Large intestine (tissue), 3 donors: ENCODE measurements at regions not wholly inside any gene's neighbourhood (a gene's known extent, or its start where the extent isn't known, plus 50 kb on each side); places are given as distances from the start of the nearest gene placed in this dataset.
A peak's percentile ranks its signal among the peaks of the same experiment; 100 is the strongest.
"Not testable (repeated sequence)": the region's sequence is repeated elsewhere in the genome, so short reads cannot be mapped to it uniquely, and the experiment has no call there.

Experiments used
- DNase-seq, 2 donors: peaks; one replicate each; pipeline versions ENCODE4 v3.0.0 to v3.0.0-alpha.2; 2013
- H3K27ac ChIP-seq: one replicate; pipeline ENCODE4 v1.5.1; 2013; ENCODE audit warnings: low read length
- H3K27me3 ChIP-seq: 2 replicates; pipeline ENCODE4 v1.6.1; 2013; ENCODE audit warnings: low read length; ENCODE audit not compliant: control insufficient read depth, insufficient read depth
- H3K36me3 ChIP-seq: 2 replicates; pipeline ENCODE4 v1.6.1; 2013; ENCODE audit warnings: low read length; ENCODE audit not compliant: control insufficient read depth, insufficient read depth
- H3K4me1 ChIP-seq: one replicate; pipeline ENCODE4 v1.6.1; 2013; ENCODE audit warnings: low read length; ENCODE audit not compliant: control insufficient read depth, insufficient read depth
- H3K4me3 ChIP-seq: one replicate; pipeline ENCODE4 v1.5.1; 2013; ENCODE audit warnings: low read length
- H3K9me3 ChIP-seq: one replicate; pipeline ENCODE4 v1.6.1; 2013; ENCODE audit warnings: mild to moderate bottlenecking, low read depth, low read length, moderate library complexity; ENCODE audit not compliant: control insufficient read depth
- WGBS: methylation state at CpG from one replicate; pipeline ENCODE4 v1.1.5; 2013; ENCODE audit warnings: low lambda C conversion rate; ENCODE audit not compliant: insufficient coverage; 5-methylcytosine and 5-hydroxymethylcytosine counted together

- no CpG with 5 or more reads among the region's 1 CpG for WGBS
- Histone ChIP-seq H3K4me1 (no peaks in the 10 kb centered on the region), H3K9me3 (no peaks in the 10 kb centered on the region), H3K27ac (no peak overlapping the region), H3K36me3 (no peaks in the 10 kb centered on the region), H3K4me3 (no peak overlapping the region), H3K27me3 (no peaks in the 10 kb centered on the region)
- no peak for DNase-seq
Observed at GRCh38 chr1:101546885-101547284, 310.1 kb downstream of the S1PR1 start.

GRCh38 chr1:101547357-101547756, 310.5 kb downstream of the S1PR1 start:
- Histone ChIP-seq H3K36me3 (no peaks in the 10 kb centered on the region), H3K4me3 (no peak overlapping the region), H3K4me1 (no peaks in the 10 kb centered on the region), H3K27ac (no peak overlapping the region), H3K9me3 (no peaks in the 10 kb centered on the region), H3K27me3 (no peaks in the 10 kb centered on the region)
- WGBS, result 71% methylated on average over 2 of the region's 3 CpGs
- DNase-seq, result no peak

DNA sequence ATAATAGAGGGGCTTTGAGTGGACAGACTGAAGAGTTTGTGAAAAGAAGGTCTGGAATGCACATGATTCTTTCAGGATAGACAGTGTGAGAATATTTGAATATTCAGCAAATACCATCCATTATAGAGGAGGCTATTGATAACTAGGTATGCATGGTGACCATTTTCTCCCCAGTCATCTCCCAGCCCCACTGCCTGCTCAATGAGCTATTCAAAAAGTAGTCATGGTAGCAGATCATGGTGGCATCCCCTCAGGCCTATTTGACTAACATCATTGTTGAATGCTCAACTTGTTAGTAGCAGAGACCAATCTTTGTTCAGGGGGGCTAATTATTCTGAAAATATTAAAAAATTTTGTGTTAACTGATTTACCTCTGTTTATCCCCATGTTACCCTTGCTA, 311.6 kb downstream of the S1PR1 start:
- Histone ChIP-seq H3K27ac (no peak overlapping the region), H3K27me3 (no peaks in the 10 kb centered on the region), H3K4me3 (no peak overlapping the region), H3K9me3 (no peaks in the 10 kb centered on the region), H3K36me3 (no peaks in the 10 kb centered on the region), H3K4me1 (no peaks in the 10 kb centered on the region)
- no peak for DNase-seq

DNA sequence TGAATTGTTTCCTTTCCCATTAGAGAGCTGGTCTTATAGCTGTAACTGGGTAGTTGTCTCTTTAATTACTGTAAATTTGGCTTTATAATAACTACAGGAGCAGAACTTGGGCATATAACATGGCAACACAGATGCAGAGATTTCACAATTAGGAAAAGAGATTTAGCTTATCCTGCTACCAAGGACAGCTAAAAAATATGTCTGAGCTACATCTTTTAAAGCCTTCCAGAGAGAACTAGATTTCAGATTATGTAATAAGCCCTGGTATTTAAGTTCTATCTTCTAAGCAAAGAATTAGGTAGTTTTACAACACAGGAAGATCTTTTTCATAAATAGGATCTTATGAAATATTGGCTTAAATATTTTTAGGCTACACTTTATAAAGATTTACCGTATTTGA, 313.8 kb downstream of the S1PR1 start:
- DNase-seq, result no peak
- no peaks in the 10 kb centered on the region for H3K36me3 ChIP-seq
- no peaks in the 10 kb centered on the region for H3K27me3 ChIP-seq
- H3K4me1 ChIP-seq, result no peaks in the 10 kb centered on the region
- WGBS, result 100% methylated on average over 1 of the region's 1 CpG
- no peak overlapping the region for H3K27ac ChIP-seq
- H3K4me3 ChIP-seq, result no peak overlapping the region
- H3K9me3 ChIP-seq, result no peaks in the 10 kb centered on the region

GRCh38 chr1:101566883-101567538, 330.2 kb downstream of the S1PR1 start:
- WGBS, result no CpG with 5 or more reads among the region's 1 CpG
- peak in 1 of 2 donors; percentile 36 for DNase-seq
- no peak overlapping the region for H3K27ac ChIP-seq

DNA sequence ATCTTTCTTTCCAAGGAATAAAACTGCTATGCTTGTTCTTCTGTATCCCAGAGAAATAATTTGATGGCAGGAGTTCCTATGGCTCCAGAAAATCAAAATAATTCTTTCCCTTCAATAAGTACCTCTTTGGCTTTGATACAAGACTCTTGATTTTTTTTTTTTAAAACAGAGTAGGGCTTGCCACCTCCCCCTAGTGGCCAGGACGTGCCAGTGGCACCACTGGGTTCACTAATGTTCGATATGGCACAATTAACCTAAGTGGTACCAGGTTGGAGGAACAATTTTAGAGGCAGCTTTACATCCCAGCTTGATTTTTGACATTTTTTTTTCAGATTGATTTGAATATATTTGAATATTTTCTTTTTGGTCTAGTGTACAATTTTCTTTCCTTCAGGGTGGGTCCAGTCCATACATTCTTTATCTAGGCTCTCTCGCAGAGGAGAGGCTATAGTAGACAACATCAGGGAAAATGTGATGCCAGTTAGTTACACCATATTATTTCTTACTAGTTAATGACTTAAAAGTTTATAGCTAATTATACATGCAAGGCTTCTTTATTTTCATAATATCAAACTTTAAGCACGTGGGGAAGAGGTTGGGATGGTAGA, 330.9 kb downstream of the S1PR1 start:
- 100% methylated on average over 1 of the region's 4 CpGs for WGBS
- peaks cover 2% of the 10 kb centered on the region for H3K27me3 ChIP-seq
- H3K9me3 ChIP-seq, result no peaks in the 10 kb centered on the region
- no peak overlapping the region for H3K27ac ChIP-seq
- no peak overlapping the region for H3K4me3 ChIP-seq
- H3K4me1 ChIP-seq, result peaks cover 5% of the 10 kb centered on the region
- no peaks in the 10 kb centered on the region for H3K36me3 ChIP-seq
- peak in 1 of 2 donors; percentile 17 for DNase-seq

More at GRCh38 chr1:101566883-101567538, 330.2 kb downstream of the S1PR1 start:
- Histone ChIP-seq H3K9me3 (no peaks in the 10 kb centered on the region), H3K36me3 (no peaks in the 10 kb centered on the region), H3K4me3 (no peak overlapping the region), H3K27me3 (peaks cover 2% of the 10 kb centered on the region), H3K4me1 (peaks cover 5% of the 10 kb centered on the region)

GRCh38 chr1:101587741-101588140, 350.9 kb downstream of the S1PR1 start:
- WGBS, result no CpG with 5 or more reads among the region's 5 CpGs
- Histone ChIP-seq H3K4me3 (no peak overlapping the region), H3K9me3 (no peaks in the 10 kb centered on the region), H3K4me1 (no peaks in the 10 kb centered on the region), H3K36me3 (no peaks in the 10 kb centered on the region), H3K27me3 (no peaks in the 10 kb centered on the region), H3K27ac (no peak overlapping the region)
- peak; percentile 23 to 39 for DNase-seq

DNA sequence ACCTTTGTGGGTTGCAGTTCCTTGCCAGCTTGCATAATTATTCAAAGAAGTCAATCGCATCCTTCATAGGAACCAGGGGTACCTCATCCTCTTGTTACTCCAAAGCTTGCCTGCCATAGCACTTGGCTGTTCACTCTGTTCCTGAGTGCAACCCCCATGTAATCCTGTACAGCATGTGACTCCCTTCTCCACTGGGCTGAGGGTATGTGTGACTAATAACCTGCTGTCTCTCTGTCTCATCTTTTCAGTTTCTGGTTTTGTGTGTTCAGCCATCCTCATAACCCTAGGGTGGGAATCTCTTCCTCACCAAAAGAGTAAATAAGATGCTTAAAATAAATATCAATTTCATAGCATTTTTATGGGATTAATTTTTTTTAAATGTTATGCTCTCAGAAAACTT, 351.9 kb downstream of the S1PR1 start:
- H3K36me3 ChIP-seq, result no peaks in the 10 kb centered on the region
- no peak overlapping the region for H3K4me3 ChIP-seq
- H3K9me3 ChIP-seq, result no peaks in the 10 kb centered on the region
- H3K27ac ChIP-seq, result no peak overlapping the region
- no peak for DNase-seq
- no CpG with 5 or more reads among the region's 1 CpG for whole genome bisulfite sequencing
- H3K27me3 ChIP-seq, result no peaks in the 10 kb centered on the region
- no peaks in the 10 kb centered on the region for H3K4me1 ChIP-seq

DNA sequence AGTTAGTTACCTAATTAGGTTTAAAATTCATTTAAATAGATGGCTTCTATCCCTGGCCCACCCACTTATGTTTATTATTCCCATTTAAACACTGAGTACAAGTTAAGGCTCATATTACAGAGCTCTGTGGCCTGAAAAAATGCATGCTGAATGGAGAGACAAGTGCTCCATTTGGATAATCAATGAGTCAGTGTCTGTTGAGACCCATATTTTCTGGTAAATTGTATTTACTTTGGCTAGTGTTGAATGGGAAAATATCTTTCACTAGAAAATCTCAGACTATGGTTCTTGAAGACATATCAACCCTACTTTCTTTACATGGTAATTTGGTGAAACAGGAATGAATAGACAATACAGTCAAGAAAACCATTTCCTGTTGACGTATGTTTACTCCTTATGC, 356.0 kb downstream of the S1PR1 start:
- 100% methylated on average over 1 of the region's 1 CpG for WGBS
- Histone ChIP-seq H3K36me3 (no peaks in the 10 kb centered on the region), H3K27me3 (no peaks in the 10 kb centered on the region), H3K4me3 (no peak overlapping the region), H3K4me1 (no peaks in the 10 kb centered on the region), H3K9me3 (no peaks in the 10 kb centered on the region), H3K27ac (no peak overlapping the region)
- DNase-seq, result no peak

DNA sequence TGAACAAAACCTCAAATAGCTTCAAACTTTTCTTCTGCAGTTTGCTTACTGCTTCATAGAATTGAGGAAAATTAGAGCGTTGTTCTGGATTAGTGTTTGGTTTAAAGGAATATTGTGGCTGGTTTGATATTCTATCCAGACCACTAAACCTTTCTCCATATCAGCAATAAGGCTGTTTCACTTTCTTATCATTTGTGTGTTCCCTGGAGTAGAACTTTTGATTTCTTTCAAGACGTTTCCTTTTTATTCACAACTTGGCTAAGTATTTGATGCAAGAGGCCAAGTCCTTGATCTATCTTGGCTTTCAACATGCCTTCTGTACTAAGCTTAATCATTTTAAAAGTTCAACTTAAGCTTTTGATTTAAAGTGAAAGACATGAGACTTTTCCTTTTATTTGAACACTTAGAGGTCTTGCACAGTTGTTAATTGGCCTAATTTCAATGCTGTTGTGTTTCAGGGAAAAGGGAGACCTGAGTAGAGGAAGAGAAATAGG, 359.1 kb downstream of the S1PR1 start:
- DNase-seq, result no peak
- 50% methylated on average over 1 of the region's 2 CpGs for WGBS

GRCh38 chr1:101600615-101601014, 363.8 kb downstream of the S1PR1 start:
- H3K4me1 ChIP-seq, H3K9me3 ChIP-seq, H3K4me3 ChIP-seq, H3K27me3 ChIP-seq, H3K27ac ChIP-seq, DNase-seq, H3K36me3 ChIP-seq: not testable (repeated sequence)
- WGBS, result 65% methylated on average over 2 of the region's 5 CpGs

More for the DNA sequence above, 359.1 kb downstream of the S1PR1 start:
- Histone ChIP-seq H3K9me3 (no peaks in the 10 kb centered on the region), H3K36me3 (no peaks in the 10 kb centered on the region), H3K27ac (no peak overlapping the region), H3K4me1 (no peaks in the 10 kb centered on the region), H3K4me3 (no peak overlapping the region), H3K27me3 (no peaks in the 10 kb centered on the region)
